DMS53 (cell line): ENCODE measurements at regions not wholly inside any gene's neighbourhood (a gene's known extent, or its start where the extent isn't known, plus 50 kb on each side); places are given as distances from the start of the nearest gene placed in this dataset.
A peak's percentile ranks its signal among the peaks of the same experiment; 100 is the strongest.

Experiments used
- DNase-seq: peaks from one replicate; lab custom pipeline; 2025; lab: John Stamatoyannopoulos, UW

GRCh38 chr3:89042236-89042835 lies 65.1 kb upstream of the EPHA3 start:
- no peak for DNase-seq

- no peak for DNase-seq
Observed at GRCh38 chr3:89043406-89043932, 64.0 kb upstream of the EPHA3 start.

GRCh38 chr3:89046661-89047060 lies 60.8 kb upstream of the EPHA3 start:
- no peak for DNase-seq

- DNase-seq: peak; percentile 1
Observed at GRCh38 chr3:89049119-89049518, 58.3 kb upstream of the EPHA3 start.

GRCh38 chr3:89052386-89052785 lies 55.0 kb upstream of the EPHA3 start:
- DNase-seq: no peak

- DNase-seq: no peak
Observed at GRCh38 chr3:89057398-89057797, 50.0 kb upstream of the EPHA3 start.
